ENCODE measurements at regions not wholly inside any gene's neighbourhood (a gene's known extent, or its start where the extent isn't known, plus 50 kb on each side); places are given as distances from the start of the nearest gene placed in this dataset.
"Not testable (repeated sequence)": the region's sequence is repeated elsewhere in the genome, so short reads cannot be mapped to it uniquely, and the experiment has no call there.

GRCh38 chr9:108426421-108426940 is 429.3 kb downstream of the ACTL7B start:
- not testable (repeated sequence) for TF ChIP-seq CTCF (conservative IDR thresholded peaks at IDR 0.05; ENCODE audit: low read depth in 2 of 2); POLR2AphosphoS5 (IDR thresholded peaks at IDR 0.05; ENCODE audit: low read depth); EZH2 (IDR thresholded peaks at IDR 0.05; ENCODE audit: low read depth, unreplicated experiment); REST (IDR thresholded peaks at IDR 0.05; ENCODE audit: unreplicated experiment); EZH2phosphoT487 (IDR thresholded peaks at IDR 0.05; ENCODE audit: unreplicated experiment); CREB1 (CRISPR knock-in tag; IDR thresholded peaks at IDR 0.05; ENCODE audit: low read depth); ETS1 (IDR thresholded peaks at IDR 0.05); ZNF114 (CRISPR knock-in tag; IDR thresholded peaks at IDR 0.05); ZNF462 (CRISPR knock-in tag; IDR thresholded peaks at IDR 0.05); ZNF331 (CRISPR knock-in tag; IDR thresholded peaks at IDR 0.05; ENCODE audit: low read depth); NANOG (IDR thresholded peaks at IDR 0.05; ENCODE audit: borderline replicate concordance); STAT1 (IDR thresholded peaks at IDR 0.05; ENCODE audit: unreplicated experiment); JUNB (IDR thresholded peaks at IDR 0.05; ENCODE audit: unreplicated experiment)

Measured in GM23338 (cell line).